KBM-7 (cell line): ENCODE measurements at regions not wholly inside any gene's neighbourhood (a gene's known extent, or its start where the extent isn't known, plus 50 kb on each side); places are given as distances from the start of the nearest gene placed in this dataset.
A peak's percentile ranks its signal among the peaks of the same experiment; 100 is the strongest.

ENCODE experiments used
- DNase-seq: peaks from one replicate; pipeline ENCODE4 v3.0.0-alpha.2; 2015
- in situ Hi-C: fragments of 300-500 bp; cut with MboI; formaldehyde crosslinking; loops from 2 replicates; pipeline ENCODE4 v1.14.3; 2020; ENCODE audit warnings: low sequenced_read_pairs, low pct_unique_long_range_greater_than_20kb, mixed read lengths

GRCh38 chr12:123045678-123046077, 65.2 kb downstream of the ARL6IP4 start:
- in situ Hi-C loops = no loop called here
- no peak for DNase-seq

GRCh38 chr12:123044351-123044750, 63.9 kb downstream of the ARL6IP4 start:
- in situ Hi-C loops = no loop called here

GRCh38 chr12:123043536-123044001, 63.1 kb downstream of the ARL6IP4 start:
- in situ Hi-C loops = no loop called here
- DNase-seq = peak; percentile 95

More at GRCh38 chr12:123044351-123044750, 63.9 kb downstream of the ARL6IP4 start:
- no peak for DNase-seq

GRCh38 chr12:123042833-123043232, 62.4 kb downstream of the ARL6IP4 start:
- DNase-seq = no peak
- in situ Hi-C loops = no loop called here

- DNase-seq = no peak
- in situ Hi-C loops = no loop called here
Observed at GRCh38 chr12:123041811-123042655, 61.6 kb downstream of the ARL6IP4 start.

GRCh38 chr12:123041042-123041531, 60.6 kb downstream of the ARL6IP4 start:
- no peak for DNase-seq
- in situ Hi-C loops = no loop called here

- in situ Hi-C loops = no loop called here
- DNase-seq = no peak
Observed at GRCh38 chr12:123040106-123040505, 59.6 kb downstream of the ARL6IP4 start.

- no peak for DNase-seq
- in situ Hi-C loops = no loop called here
Observed at GRCh38 chr12:123038966-123039365, 58.5 kb downstream of the ARL6IP4 start.

GRCh38 chr12:123038486-123038885, 58.0 kb downstream of the ARL6IP4 start:
- DNase-seq = no peak
- in situ Hi-C loops = no loop called here

GRCh38 chr12:123037791-123038190, 57.3 kb downstream of the ARL6IP4 start:
- DNase-seq = no peak
- in situ Hi-C loops = no loop called here

- in situ Hi-C loops = no loop called here
- DNase-seq = no peak
Observed at GRCh38 chr12:123036466-123037285, 56.2 kb downstream of the ARL6IP4 start.

- in situ Hi-C loops = no loop called here
- DNase-seq = no peak
Observed at GRCh38 chr12:123035841-123036240, 55.4 kb downstream of the ARL6IP4 start.

GRCh38 chr12:123034865-123035264, 54.4 kb downstream of the ARL6IP4 start:
- in situ Hi-C loops = no loop called here
- DNase-seq = peak; percentile 20

GRCh38 chr12:123034022-123034541, 53.6 kb downstream of the ARL6IP4 start:
- in situ Hi-C loops = no loop called here
- DNase-seq = peak; percentile 94

GRCh38 chr12:123033392-123034021, 53.0 kb downstream of the ARL6IP4 start:
- DNase-seq = no peak
- in situ Hi-C loops = no loop called here

GRCh38 chr12:123032736-123033391, 52.4 kb downstream of the ARL6IP4 start:
- no peak for DNase-seq
- in situ Hi-C loops = no loop called here
